ENCODE measurements at regions not wholly inside any gene's neighbourhood (a gene's known extent, or its start where the extent isn't known, plus 50 kb on each side); places are given as distances from the start of the nearest gene placed in this dataset.
"Not testable (repeated sequence)": the region's sequence is repeated elsewhere in the genome, so short reads cannot be mapped to it uniquely, and the experiment has no call there.

- Mint-ChIP-seq H3K36me3 (ENCODE audit: unreplicated experiment) (no peaks in the 10 kb centered on the region), H3K9me3 (ENCODE audit: unreplicated experiment) (peaks cover 4% of the 10 kb centered on the region), H3K27me3 (ENCODE audit: unreplicated experiment) (no peaks in the 10 kb centered on the region), H3K4me3 (ENCODE audit: unreplicated experiment) (no peak overlapping the region), H3K4me1 (ENCODE audit: low read depth, unreplicated experiment) (no peaks in the 10 kb centered on the region), H3K27ac (ENCODE audit: unreplicated experiment) (no peak overlapping the region)
- DNase-seq, result no peak
- TF ChIP-seq CTCF (IDR thresholded peaks at IDR 0.05; ENCODE audit: partially characterized antibody, unreplicated experiment), result no peak
Observed at GRCh38 chrY:20042993-20043392, 298.5 kb upstream of the KDM5D start.

GRCh38 chrY:20025676-20026075 is 281.1 kb upstream of the KDM5D start:
- no peaks in the 10 kb centered on the region for H3K27me3 Mint-ChIP-seq (ENCODE audit: unreplicated experiment)
- H3K4me1 Mint-ChIP-seq (ENCODE audit: low read depth, unreplicated experiment), result no peaks in the 10 kb centered on the region
- H3K27ac Mint-ChIP-seq (ENCODE audit: unreplicated experiment), result no peak overlapping the region
- no peak for DNase-seq
- no peak overlapping the region for H3K4me3 Mint-ChIP-seq (ENCODE audit: unreplicated experiment)
- H3K9me3 Mint-ChIP-seq (ENCODE audit: unreplicated experiment), result peaks cover 2% of the 10 kb centered on the region
- TF ChIP-seq CTCF (IDR thresholded peaks at IDR 0.05; ENCODE audit: partially characterized antibody, unreplicated experiment), result no peak
- no peaks in the 10 kb centered on the region for H3K36me3 Mint-ChIP-seq (ENCODE audit: unreplicated experiment)

- H3K27me3 Mint-ChIP-seq (ENCODE audit: unreplicated experiment); H3K27ac Mint-ChIP-seq (ENCODE audit: unreplicated experiment); H3K9me3 Mint-ChIP-seq (ENCODE audit: unreplicated experiment); H3K4me3 Mint-ChIP-seq (ENCODE audit: unreplicated experiment); H3K36me3 Mint-ChIP-seq (ENCODE audit: unreplicated experiment); H3K4me1 Mint-ChIP-seq (ENCODE audit: low read depth, unreplicated experiment); DNase-seq: not testable (repeated sequence)
Observed at GRCh38 chrY:19993410-19993809, 248.9 kb upstream of the KDM5D start.

- Mint-ChIP-seq H3K9me3 (ENCODE audit: unreplicated experiment) (no peaks in the 10 kb centered on the region), H3K4me1 (ENCODE audit: low read depth, unreplicated experiment) (no peaks in the 10 kb centered on the region), H3K27me3 (ENCODE audit: unreplicated experiment) (no peaks in the 10 kb centered on the region), H3K27ac (ENCODE audit: unreplicated experiment) (no peak overlapping the region), H3K4me3 (ENCODE audit: unreplicated experiment) (no peak overlapping the region), H3K36me3 (ENCODE audit: unreplicated experiment) (no peaks in the 10 kb centered on the region)
- TF ChIP-seq CTCF (IDR thresholded peaks at IDR 0.05; ENCODE audit: partially characterized antibody, unreplicated experiment), result no peak
- DNase-seq, result no peak
Observed at GRCh38 chrY:19973012-19973411, 228.5 kb upstream of the KDM5D start.

GRCh38 chrY:19947702-19948101 is 203.2 kb upstream of the KDM5D start:
- Mint-ChIP-seq H3K4me1 (ENCODE audit: low read depth, unreplicated experiment) (no peaks in the 10 kb centered on the region), H3K9me3 (ENCODE audit: unreplicated experiment) (peaks cover 3% of the 10 kb centered on the region), H3K36me3 (ENCODE audit: unreplicated experiment) (no peaks in the 10 kb centered on the region), H3K4me3 (ENCODE audit: unreplicated experiment) (no peak overlapping the region), H3K27ac (ENCODE audit: unreplicated experiment) (no peak overlapping the region), H3K27me3 (ENCODE audit: unreplicated experiment) (no peaks in the 10 kb centered on the region)
- DNase-seq, result no peak
- no peak for TF ChIP-seq CTCF (IDR thresholded peaks at IDR 0.05; ENCODE audit: partially characterized antibody, unreplicated experiment)

- no peak overlapping the region for H3K4me3 Mint-ChIP-seq (ENCODE audit: unreplicated experiment)
- no peak overlapping the region for H3K27ac Mint-ChIP-seq (ENCODE audit: unreplicated experiment)
- H3K36me3 Mint-ChIP-seq (ENCODE audit: unreplicated experiment), result no peaks in the 10 kb centered on the region
- DNase-seq, result no peak
- no peaks in the 10 kb centered on the region for H3K27me3 Mint-ChIP-seq (ENCODE audit: unreplicated experiment)
- TF ChIP-seq CTCF (IDR thresholded peaks at IDR 0.05; ENCODE audit: partially characterized antibody, unreplicated experiment), result no peak
- H3K4me1 Mint-ChIP-seq (ENCODE audit: low read depth, unreplicated experiment), result no peaks in the 10 kb centered on the region
- peaks cover 1% of the 10 kb centered on the region for H3K9me3 Mint-ChIP-seq (ENCODE audit: unreplicated experiment)
Observed at GRCh38 chrY:19899011-19899410, 154.5 kb upstream of the KDM5D start.

All from glutamatergic neuron (in vitro differentiated cells).